NCI-H1092 treated with DMSO at 0.1 percent for 48 hours (cell line): ENCODE measurements at regions not wholly inside any gene's neighbourhood (a gene's known extent, or its start where the extent isn't known, plus 50 kb on each side); places are given as distances from the start of the nearest gene placed in this dataset.
A peak's percentile ranks its signal among the peaks of the same experiment; 100 is the strongest.
"Not testable (repeated sequence)": the region's sequence is repeated elsewhere in the genome, so short reads cannot be mapped to it uniquely, and the experiment has no call there.

Experiments used
- DNase-seq: peaks from one replicate; lab custom pipeline; 2025; lab: John Stamatoyannopoulos, UW

- DNase-seq, result no peak
Measured at GRCh38 chr12:3367750-3368444, 123.1 kb upstream of the PRMT8 start.

- peak; percentile 75 for DNase-seq
Measured at GRCh38 chr12:3371018-3371417, 120.0 kb upstream of the PRMT8 start.

DNA sequence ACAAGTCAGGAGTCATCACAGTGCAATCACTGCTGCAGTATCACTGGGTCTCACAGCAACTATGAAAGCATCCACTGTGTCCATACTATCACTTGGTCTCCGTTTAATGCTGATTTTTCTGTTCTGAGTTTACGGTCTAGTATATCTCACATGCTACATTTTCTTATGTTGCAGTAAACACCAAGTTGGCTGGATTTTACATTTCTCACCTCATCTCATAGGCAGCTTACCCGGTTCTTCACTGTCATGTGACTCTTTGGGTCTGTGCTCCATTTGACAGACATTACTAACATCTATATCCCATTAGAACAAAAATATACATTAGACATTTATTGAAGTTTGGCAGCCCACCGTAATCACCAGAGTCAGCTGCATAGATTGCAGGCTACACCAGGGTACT, 115.7 kb upstream of the PRMT8 start:
- DNase-seq, result no peak

DNA sequence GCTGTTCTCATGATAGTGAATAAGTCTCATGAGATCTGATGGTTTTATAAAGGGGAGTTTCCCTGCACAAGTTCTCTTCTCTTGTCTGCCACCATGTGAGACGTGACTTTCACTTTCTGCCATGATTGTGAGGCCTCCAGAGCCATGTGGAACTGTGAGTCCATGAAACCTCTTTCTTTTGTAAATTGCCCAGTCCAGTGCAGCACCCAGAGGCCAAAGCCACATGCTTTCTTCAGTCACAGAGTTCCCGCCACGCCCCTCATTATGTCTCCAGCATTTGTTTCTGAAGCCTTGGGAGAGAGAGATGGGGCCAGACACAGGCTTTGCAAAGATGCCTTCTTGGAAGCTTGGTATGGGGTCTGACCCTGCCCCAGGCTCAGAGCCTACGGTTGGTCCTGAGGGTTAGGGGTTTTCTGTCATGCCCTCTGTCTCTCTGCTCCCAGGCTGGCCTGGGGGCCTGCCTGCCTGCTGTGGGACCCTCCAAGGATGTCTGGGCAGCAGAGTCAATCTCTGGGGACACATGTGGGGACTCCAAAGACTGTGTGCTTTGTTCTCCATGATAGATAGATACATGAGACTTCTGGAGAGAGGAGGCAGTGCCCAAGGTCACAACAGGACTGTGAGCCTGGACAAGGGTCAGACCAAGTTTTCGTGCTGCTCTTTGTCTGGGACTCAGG, 114.1 kb upstream of the PRMT8 start:
- no peak for DNase-seq

- DNase-seq, result no peak
Measured at GRCh38 chr12:3378655-3379054, 112.3 kb upstream of the PRMT8 start.

DNA sequence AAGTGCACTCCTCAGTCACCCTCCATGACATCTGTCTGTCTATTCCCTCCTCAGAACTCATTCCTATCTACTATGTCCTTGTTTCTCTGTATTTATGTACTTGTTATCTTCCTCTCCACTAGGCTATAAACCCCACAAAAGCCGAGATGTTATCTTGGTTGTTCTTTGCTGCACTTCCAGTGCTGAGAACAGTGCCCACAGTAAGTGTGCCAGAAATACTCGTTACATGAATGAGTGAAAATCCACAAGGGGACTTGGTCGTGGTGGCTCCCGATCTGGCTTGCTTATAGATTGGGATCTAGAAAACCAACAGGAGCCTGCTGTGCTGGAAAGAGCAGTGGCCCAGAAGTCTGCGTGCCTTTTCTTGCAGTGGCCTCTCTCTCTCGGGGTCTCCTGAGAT, 111.9 kb upstream of the PRMT8 start:
- no peak for DNase-seq

- DNase-seq, result no peak
Measured at GRCh38 chr12:3380200-3381043, 110.6 kb upstream of the PRMT8 start.

DNA sequence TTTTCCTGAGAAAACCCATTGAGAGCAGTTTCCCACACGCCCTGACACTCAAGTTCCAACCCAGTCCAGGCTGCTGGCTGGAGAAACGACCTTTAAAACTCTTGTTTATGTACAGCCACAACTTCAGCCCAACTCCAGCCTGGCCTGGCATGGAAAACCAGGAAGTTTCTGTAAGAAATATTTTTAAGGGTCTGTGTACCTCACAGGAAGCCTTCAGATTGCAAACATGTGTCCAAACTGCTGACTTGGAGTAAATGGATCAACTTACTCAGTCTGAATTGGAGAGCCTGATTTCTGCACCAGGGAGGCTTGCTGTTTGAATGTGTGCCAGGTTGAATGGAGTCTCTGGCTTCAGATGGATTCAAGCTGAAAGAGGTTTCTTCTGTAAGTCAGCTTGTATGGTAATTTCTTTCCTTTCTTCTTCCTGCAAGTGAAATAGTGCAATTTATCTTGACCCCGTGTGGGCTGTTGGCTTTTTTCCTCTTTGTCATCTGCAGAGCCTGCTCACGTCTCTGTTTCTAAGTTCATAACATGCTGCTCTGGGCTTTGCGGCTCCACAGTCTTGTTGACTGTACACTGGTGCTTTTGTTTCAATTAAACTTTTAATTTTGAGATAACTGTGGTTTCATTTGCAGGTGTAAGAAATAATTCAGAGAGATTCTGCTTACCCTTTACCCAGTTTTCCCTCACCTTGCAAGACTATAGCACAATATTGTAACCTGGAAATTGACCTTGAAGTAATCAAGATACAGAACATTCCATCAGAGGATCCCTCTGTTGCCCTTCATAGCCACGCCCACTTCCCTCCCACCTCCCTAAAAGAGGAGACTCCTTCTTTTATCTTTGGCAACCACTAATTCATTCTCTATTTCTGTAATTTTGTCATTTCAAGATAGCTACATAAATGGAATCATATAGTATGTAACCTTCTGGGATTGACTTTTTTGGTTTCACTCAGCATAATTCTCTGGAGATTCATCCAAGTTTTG, 109.7 kb upstream of the PRMT8 start:
- no peak for DNase-seq

GRCh38 chr12:3389986-3390385, 101.0 kb upstream of the PRMT8 start:
- DNase-seq, result no peak

- not testable (repeated sequence) for DNase-seq
Measured at GRCh38 chr12:3397596-3397995, 93.4 kb upstream of the PRMT8 start.

GRCh38 chr12:3398196-3398789, 92.7 kb upstream of the PRMT8 start:
- no peak for DNase-seq

DNA sequence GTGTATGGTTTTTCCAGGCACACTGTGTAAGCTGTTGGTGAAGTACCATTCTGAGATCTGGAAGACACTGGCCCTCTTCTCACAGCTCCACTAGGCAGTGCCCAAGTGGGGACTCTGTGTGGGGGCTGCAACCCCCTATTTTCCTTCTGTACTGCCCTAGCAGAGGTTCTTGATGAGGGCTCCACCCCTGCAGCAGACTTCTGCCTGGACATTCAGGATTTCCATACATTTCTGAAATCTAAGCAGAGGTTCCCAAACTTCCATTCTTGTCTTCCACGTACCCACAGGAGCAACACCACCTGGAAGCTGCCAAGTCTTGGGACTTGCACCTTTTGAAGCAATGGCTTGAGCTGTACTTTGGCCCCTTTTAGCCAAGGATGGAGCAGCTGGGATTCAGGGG, 85.2 kb upstream of the PRMT8 start:
- DNase-seq, result no peak

DNA sequence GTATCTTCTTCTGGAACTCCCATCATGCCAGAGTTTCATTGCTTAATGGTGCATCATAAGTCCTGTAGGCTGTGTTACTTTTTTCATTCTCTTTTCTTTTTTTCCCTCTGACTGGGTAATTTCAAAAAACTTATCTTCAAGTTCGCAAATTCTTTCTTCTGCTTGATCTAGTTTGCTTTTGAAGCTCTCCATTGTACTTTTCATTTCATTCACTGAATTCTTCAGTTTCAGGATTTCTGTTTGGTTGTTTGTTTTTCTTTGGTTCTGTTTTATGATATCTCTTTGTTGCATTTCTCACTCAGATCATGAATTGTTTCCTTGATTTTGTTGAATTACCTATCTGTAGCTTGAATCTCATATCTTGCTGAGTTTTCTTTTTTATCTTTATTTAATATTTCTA, 83.3 kb upstream of the PRMT8 start:
- no peak for DNase-seq

- no peak for DNase-seq
Measured at GRCh38 chr12:3409662-3410061, 81.3 kb upstream of the PRMT8 start.

DNA sequence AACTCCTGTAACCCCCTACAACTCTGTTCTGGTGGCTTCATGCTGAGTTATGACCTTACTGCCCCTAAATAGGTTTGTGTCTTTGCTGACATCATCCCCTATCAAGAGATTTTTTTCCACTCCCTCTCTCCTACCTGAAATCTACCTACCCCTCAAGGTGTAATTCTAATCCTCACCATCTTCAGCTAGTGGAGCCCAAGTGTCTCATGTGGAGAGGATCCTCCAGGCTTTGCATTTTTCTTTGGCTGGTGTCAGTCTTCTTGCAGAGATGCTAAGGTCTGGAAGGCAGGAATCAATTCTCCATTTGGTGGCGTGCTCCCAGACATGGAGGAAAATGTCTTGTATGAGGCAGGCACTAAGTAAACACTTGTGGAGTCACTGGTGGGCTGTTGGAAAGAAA, 74.8 kb upstream of the PRMT8 start:
- DNase-seq, result no peak

GRCh38 chr12:3416670-3417069, 74.3 kb upstream of the PRMT8 start:
- no peak for DNase-seq

DNA sequence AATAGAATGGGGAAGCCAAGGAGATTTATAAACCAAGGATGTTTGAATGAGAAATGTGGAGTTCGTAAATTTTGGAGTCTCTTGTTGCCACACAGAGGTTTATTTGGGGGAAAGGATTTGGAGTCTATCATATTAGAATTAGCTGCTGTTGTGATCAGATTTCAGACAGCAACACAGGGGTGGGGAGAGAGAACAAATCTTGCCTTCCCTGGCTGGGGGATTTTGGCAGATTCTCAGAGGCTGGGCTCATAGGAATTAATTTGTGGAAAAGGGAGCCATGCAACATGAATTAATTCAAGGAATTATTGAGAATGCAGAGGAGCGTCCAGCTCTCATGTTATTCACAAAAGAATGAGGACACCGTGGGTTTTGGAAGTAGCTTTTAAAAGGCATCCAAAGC, 73.9 kb upstream of the PRMT8 start:
- no peak for DNase-seq

DNA sequence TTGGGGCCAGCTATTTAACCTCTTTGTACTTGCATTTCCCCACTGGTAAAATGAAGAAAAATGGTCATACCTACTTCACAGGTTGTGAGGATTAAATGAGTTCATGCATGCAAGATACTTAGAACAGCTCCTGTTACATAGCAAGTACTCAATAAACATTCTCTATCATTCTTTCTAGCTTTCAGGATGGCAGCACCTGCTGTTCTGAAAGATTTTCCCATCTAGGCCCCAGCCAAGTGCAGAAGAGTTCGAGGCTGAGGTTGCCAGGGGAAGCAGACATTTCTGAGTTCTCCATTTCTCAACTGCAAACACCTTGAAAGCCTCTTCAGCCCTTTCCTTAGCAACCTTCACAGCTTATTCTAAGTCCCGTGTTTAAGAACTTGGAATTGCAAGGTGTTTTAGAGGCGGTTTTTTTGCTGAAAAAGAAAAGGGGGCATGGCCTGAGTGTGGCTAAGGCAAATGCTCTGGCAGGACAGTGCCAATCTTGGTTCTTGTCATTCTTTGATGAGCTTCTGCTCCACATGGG, 73.0 kb upstream of the PRMT8 start:
- no peak for DNase-seq

DNA sequence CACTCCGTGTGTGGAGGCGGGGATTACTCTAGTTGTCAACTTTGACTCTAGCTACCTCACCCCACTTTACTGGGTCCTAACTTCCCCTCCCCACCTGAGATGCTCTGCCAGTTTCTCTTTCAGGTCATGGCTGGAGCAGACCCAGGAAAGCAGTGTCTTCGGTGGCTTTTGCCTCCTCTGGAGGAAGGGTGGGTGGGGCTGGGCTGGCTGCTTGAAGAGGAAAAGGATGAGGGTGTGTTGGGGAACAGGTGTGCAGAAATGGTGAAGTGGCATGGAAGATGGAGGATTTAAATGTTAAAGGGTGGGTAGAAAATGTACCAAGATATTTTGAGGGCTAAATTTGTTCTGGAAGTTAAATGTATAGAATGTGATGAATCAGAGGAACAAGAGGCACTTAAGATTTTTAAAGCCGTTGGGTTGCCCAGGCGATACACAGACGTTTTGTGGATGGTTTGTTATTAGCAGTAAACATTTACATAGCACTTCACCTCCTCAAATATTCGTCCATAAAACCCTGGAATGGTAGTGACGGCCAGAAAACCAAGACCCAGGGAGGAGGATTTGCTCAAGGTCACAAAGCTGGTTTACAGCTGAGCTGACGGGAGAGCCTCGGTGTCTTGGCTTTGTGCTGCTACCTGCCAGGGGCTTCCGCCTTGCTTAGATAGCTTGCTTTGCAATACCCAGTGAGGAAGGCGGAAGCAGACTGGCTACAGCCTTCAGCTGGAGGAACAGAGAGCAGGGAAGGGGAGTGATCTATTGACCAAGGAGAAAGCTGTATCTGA, 72.2 kb upstream of the PRMT8 start:
- DNase-seq, result peak; percentile 45

DNA sequence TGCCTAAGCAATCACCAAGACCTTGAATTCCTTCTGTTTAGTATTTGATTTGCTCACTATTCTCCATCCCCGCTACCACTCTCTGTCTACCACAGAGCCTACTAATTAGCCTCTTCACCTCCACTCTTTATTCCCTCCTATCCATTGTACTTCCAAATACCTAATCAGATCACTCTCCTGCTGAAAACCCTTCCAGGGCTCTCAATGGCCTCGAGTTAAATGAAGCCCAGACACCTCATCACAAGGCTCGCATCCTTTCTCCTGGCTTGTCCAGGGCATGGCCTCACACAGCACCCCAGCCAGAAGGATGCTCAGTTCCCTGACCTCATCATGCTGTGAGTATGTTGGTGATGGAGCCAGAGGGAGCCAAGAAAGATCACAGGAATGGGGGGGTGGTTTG, 71.4 kb upstream of the PRMT8 start:
- DNase-seq, result no peak
